Globus pallidus (tissue), 1 donor: ENCODE measurements at regions not wholly inside any gene's neighbourhood (a gene's known extent, or its start where the extent isn't known, plus 50 kb on each side); places are given as distances from the start of the nearest gene placed in this dataset.

ENCODE experiments used
- DNase-seq: peaks from one replicate; pipeline ENCODE4 v3.0.0-alpha.2; 2015; ENCODE audit warnings: low spot score

- no peak for DNase-seq
Observed at GRCh38 chr3:89042236-89042835, 65.1 kb upstream of the EPHA3 start.

- DNase-seq: no peak
Observed at GRCh38 chr3:89043406-89043932, 64.0 kb upstream of the EPHA3 start.

DNA sequence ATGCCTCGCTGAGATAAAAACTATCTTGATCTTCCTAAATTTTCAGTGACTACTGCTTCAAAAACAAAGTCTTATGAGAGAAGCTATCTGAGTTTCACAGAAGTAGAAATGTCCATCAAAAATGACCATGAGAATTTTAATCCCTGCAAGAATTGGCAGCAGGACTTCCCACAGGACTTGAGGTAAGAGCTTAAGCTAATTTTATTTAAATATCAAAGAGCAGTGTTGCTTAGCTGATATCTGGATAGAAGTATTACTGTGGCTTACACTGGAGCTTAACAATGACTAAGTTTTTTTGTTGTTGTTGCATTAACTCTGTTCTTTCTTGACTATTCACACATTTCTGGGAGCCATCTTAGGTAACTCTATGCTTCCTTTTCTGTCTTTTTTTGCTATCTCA lies 60.8 kb upstream of the EPHA3 start:
- DNase-seq: no peak

GRCh38 chr3:89049119-89049518 lies 58.3 kb upstream of the EPHA3 start:
- DNase-seq: no peak

- DNase-seq: no peak
Observed at GRCh38 chr3:89052386-89052785, 55.0 kb upstream of the EPHA3 start.

DNA sequence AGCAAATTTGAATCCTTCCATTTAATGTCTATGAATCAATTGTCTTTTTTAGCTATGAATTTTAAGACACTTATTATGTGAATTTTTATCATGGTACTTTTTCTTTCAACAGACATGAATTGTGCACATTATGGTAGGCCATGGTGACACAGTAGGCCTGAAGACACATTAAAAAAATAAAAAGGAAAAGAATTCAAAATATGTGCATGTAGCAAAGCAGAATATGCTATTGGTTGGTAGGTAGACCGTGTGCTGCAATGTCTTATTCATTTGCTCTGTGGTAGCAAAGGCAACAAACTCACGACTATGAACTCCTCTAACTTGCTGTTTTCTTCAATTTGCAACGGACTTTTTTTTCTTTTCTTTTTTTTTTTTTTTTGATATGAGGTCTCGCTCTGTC lies 50.0 kb upstream of the EPHA3 start:
- no peak for DNase-seq
